ENCODE measurements at regions not wholly inside any gene's neighbourhood (a gene's known extent, or its start where the extent isn't known, plus 50 kb on each side); places are given as distances from the start of the nearest gene placed in this dataset.

DNA sequence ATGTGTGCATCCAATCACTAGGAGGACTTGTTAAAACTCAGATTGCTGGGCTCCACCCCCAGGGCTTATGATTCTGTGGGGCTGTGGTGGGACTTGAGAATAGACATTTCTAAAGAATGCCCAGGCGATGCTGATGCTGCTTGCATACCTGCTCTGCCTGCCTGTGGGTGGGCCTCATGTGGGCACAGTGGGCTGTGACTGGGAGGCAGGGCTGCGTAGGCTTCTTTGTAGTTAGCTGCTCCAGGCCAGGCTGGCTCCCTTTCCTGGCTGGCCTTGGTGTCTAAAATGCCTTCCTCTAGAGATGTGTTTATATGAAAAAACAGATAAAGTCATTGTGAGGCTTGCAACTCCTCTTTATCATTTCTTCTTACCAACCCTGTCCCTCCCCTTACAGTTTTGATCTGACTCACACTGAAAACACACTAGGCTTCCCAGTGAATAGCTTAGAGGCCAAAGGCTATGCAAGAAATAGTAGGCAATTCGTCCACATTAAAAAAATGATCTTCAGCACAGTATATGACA lies 495.5 kb upstream of the MAP3K7 start:
- TF ChIP-seq, protein P1, sequence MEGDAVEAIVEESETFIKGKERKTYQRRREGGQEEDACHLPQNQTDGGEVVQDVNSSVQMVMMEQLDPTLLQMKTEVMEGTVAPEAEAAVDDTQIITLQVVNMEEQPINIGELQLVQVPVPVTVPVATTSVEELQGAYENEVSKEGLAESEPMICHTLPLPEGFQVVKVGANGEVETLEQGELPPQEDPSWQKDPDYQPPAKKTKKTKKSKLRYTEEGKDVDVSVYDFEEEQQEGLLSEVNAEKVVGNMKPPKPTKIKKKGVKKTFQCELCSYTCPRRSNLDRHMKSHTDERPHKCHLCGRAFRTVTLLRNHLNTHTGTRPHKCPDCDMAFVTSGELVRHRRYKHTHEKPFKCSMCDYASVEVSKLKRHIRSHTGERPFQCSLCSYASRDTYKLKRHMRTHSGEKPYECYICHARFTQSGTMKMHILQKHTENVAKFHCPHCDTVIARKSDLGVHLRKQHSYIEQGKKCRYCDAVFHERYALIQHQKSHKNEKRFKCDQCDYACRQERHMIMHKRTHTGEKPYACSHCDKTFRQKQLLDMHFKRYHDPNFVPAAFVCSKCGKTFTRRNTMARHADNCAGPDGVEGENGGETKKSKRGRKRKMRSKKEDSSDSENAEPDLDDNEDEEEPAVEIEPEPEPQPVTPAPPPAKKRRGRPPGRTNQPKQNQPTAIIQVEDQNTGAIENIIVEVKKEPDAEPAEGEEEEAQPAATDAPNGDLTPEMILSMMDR (IDR thresholded peaks at IDR 0.05), result no peak
- Histone ChIP-seq H3K27me3 (no peaks in the 10 kb centered on the region), H3K4me3 (no peak overlapping the region), H3K4me1 (no peaks in the 10 kb centered on the region), H3K9me3 (no peaks in the 10 kb centered on the region), H3K27ac (no peak overlapping the region), H3K36me3 (no peaks in the 10 kb centered on the region)
- ATAC-seq (no peak), DNase-seq (no peak)
- intact Hi-C loops (cut with DNase I), result no loop called here

DNA sequence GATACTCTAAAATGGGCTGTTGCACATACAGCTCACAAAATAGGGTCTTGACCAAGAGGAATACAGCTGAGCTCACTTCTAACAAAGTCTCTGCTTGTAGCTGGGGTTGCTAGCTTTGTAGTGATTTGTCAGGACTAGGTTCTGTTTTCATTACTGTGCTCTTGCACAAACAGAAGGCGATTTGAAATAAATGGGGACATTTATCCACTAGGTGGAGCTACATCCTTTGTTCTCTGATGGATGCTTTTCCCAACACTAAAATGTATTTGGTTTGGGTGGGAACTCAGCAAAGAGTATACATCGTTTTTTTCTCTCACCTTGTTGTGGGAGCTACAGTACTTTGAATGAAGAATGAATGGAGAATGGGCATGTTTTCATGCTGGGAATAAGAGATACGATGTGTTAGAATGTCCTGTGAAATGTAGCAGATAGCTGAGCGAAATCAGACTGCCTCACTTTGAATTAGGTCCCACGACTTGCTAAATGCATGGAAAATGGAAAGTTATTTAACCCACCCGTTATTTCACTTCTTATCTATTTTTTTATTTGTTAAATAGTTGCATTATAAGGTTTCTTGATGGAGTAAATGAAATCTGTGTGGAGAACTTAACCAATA lies 494.7 kb upstream of the MAP3K7 start:
- ATAC-seq, result peak; percentile 61
- no peaks in the 10 kb centered on the region for H3K4me1 ChIP-seq
- H3K9me3 ChIP-seq, result no peaks in the 10 kb centered on the region
- intact Hi-C loops (cut with DNase I), result no loop called here
- TF ChIP-seq, protein P1 (IDR thresholded peaks at IDR 0.05), result peak; percentile 61
- H3K27ac ChIP-seq, result no peak overlapping the region
- no peaks in the 10 kb centered on the region for H3K27me3 ChIP-seq
- no peaks in the 10 kb centered on the region for H3K36me3 ChIP-seq
- H3K4me3 ChIP-seq, result no peak overlapping the region
- no peak for DNase-seq

DNA sequence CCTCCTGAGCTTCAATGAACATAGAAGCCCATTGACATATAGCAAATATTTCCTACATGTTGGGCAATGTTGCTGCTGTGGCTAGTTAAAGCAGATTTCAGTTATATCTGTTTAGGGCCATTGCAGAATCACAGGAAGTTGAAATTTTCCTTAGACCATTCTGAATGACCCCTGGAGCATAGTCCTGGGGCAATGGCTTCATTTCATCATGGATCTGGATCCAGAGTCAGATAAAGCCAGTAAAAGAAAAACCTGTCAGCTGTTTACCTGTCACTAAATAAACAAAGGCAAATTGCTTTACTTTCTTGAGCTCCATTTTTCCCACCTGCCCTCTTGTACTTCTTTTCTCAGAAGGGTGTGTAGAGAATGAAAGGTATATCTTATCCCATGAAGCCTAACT lies 494.0 kb upstream of the MAP3K7 start:
- intact Hi-C loops (cut with DNase I), result no loop called here
- H3K27ac ChIP-seq, result no peak overlapping the region
- ATAC-seq (no peak), DNase-seq (no peak)
- H3K27me3 ChIP-seq, result no peaks in the 10 kb centered on the region
- H3K36me3 ChIP-seq, result no peaks in the 10 kb centered on the region
- TF ChIP-seq, protein P1 (IDR thresholded peaks at IDR 0.05), result no peak
- H3K9me3 ChIP-seq, result no peaks in the 10 kb centered on the region
- no peak overlapping the region for H3K4me3 ChIP-seq
- no peaks in the 10 kb centered on the region for H3K4me1 ChIP-seq

DNA sequence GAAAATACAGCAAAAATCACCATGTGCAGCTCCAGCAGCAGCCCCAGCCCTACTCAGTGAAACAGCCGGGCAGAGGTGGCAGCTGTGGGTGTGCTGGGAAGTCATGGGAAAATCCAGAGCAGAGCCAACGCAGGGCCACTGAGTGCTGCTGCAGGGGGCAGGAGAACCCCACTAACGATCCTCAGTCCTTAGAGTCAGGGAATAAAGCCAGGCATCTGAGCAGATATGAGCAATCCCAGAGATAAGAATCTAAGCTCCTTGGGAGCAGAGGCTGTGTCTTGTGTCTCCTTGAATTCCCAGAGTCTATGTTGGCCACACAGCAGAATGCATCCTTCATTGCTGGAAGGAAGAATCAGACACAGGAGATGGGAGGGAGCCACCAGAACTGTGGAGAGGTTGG lies 493.1 kb upstream of the MAP3K7 start:
- Histone ChIP-seq H3K27me3 (no peaks in the 10 kb centered on the region), H3K36me3 (no peaks in the 10 kb centered on the region), H3K4me3 (no peak overlapping the region), H3K9me3 (no peaks in the 10 kb centered on the region), H3K4me1 (no peaks in the 10 kb centered on the region), H3K27ac (no peak overlapping the region)
- no peak for DNase-seq
- TF ChIP-seq, protein P1 (IDR thresholded peaks at IDR 0.05), result no peak
- intact Hi-C loops (cut with DNase I), result no loop called here
- peak; percentile 20 for ATAC-seq

DNA sequence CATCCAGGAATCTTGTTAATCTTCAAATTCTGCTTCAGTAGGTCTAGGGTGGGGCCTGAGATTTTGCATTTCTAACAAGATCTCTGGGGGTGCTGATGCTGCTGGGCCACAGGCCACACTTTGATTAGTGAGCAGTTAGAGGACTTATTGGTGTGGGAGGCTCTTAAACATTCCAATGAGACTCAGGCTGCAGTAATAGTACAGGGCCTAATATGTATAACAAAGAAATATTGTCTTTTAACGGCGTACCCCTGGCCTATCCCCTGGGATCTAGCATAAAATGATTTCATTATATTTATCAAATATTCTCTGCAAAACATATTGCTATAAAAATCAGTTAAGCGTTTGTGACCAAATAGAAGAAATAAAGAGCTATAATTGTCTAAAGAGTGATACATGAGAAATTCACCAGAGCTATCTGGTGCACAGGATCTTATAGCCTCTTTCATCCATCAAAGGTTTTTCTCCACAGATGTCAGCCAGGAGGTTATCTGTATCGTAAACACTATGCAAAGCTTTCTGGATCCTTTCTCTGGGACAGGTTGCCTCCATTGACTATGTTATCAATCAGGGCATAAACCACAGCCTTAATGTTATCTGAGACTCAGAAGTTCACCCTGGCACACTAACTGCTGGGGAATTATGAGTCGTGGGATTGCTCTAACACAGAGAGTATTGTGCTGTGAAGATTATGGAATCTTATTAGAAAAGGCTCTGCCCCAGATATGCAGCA lies 488.5 kb upstream of the MAP3K7 start:
- intact Hi-C loops (cut with DNase I), result no loop called here
- DNase-seq (no peak), ATAC-seq (no peak)
- H3K36me3 ChIP-seq, result no peaks in the 10 kb centered on the region
- H3K27ac ChIP-seq, result no peak overlapping the region
- no peaks in the 10 kb centered on the region for H3K27me3 ChIP-seq
- no peaks in the 10 kb centered on the region for H3K4me1 ChIP-seq
- H3K9me3 ChIP-seq, result no peaks in the 10 kb centered on the region
- no peak overlapping the region for H3K4me3 ChIP-seq
- TF ChIP-seq, protein P1 (IDR thresholded peaks at IDR 0.05), result no peak

All from upper lobe of right lung (tissue), 1 donor.